ENCODE measurements at regions not wholly inside any gene's neighbourhood (a gene's known extent, or its start where the extent isn't known, plus 50 kb on each side); places are given as distances from the start of the nearest gene placed in this dataset.

GRCh38 chr11:121961321-121961801, 154.7 kb downstream of the BLID start:
- Histone ChIP-seq H3K4me1 (replicated peaks; ENCODE audit: insufficient read depth) (peaks cover 11% of the 10 kb centered on the region), H3F3A (ENCODE audit: insufficient read depth, low read depth) (no peaks in the 10 kb centered on the region; the same call in 1 of the 2 replicates), H4K20me1 (ENCODE audit: insufficient read depth) (no peaks in the 10 kb centered on the region), H3K9me2 (ENCODE audit: insufficient read depth) (no peaks in the 10 kb centered on the region), H3K27me3 (ENCODE audit: insufficient read depth, low read depth) (no peaks in the 10 kb centered on the region), H3K9me3 (ENCODE audit: insufficient read depth, low read depth) (no peaks in the 10 kb centered on the region), H3K79me2 (ENCODE audit: low read depth) (no peaks in the 10 kb centered on the region), H3K27ac (no peak overlapping the region), H3K4me2 (no peak overlapping the region), H3K36me3 (ENCODE audit: low read depth) (no peaks in the 10 kb centered on the region), H3K4me3 (no peak overlapping the region), H2AFZ (no peak overlapping the region)
- BruUV-seq (replicated peaks): no TSS peak
- TF ChIP-seq EZH2 (IDR thresholded peaks at IDR 0.05; ENCODE audit: low read depth): no peak
- TF ChIP-seq CTCF (conservative IDR thresholded peaks at IDR 0.05): no peak
- ChIA-PET POLR2A (ENCODE audit: unreplicated experiment) (no interaction called here), CTCF (no interaction called here)
- intact Hi-C loops (cut with micrococcal nuclease; ENCODE audit: unreplicated experiment): no loop called here
- no peak for DNase-seq

- H3K79me2 ChIP-seq (ENCODE audit: low read depth): no peaks in the 10 kb centered on the region
- intact Hi-C loops (cut with micrococcal nuclease; ENCODE audit: unreplicated experiment): no loop called here
- H3K9me3 ChIP-seq (ENCODE audit: insufficient read depth, low read depth): no peaks in the 10 kb centered on the region
- ChIA-PET POLR2A (ENCODE audit: unreplicated experiment) (interaction anchor here (0.7 kb wide), 1 partner anchor 136 kb away, joined by 3 read pairs; no protein-coding TSS in a partner anchor), CTCF (no interaction called here)
- H3K4me1 ChIP-seq (replicated peaks; ENCODE audit: insufficient read depth): no peaks in the 10 kb centered on the region
- H2AFZ ChIP-seq: no peak overlapping the region
- H3K9me2 ChIP-seq (ENCODE audit: insufficient read depth): no peaks in the 10 kb centered on the region
- no peak for DNase-seq
- H3K4me2 ChIP-seq: no peak overlapping the region
- TF ChIP-seq CTCF (conservative IDR thresholded peaks at IDR 0.05) (no peak), EZH2 (IDR thresholded peaks at IDR 0.05; ENCODE audit: low read depth) (no peak)
- H3K36me3 ChIP-seq (ENCODE audit: low read depth): no peaks in the 10 kb centered on the region
- no peaks in the 10 kb centered on the region for H4K20me1 ChIP-seq (ENCODE audit: insufficient read depth)
- BruUV-seq (replicated peaks): no TSS peak
- no peaks in the 10 kb centered on the region for H3F3A ChIP-seq (ENCODE audit: insufficient read depth, low read depth)
- no peak overlapping the region for H3K4me3 ChIP-seq
- H3K27me3 ChIP-seq (ENCODE audit: insufficient read depth, low read depth): no peaks in the 10 kb centered on the region
- no peak overlapping the region for H3K27ac ChIP-seq
Observed at GRCh38 chr11:121958971-121959325, 157.1 kb downstream of the BLID start.

DNA sequence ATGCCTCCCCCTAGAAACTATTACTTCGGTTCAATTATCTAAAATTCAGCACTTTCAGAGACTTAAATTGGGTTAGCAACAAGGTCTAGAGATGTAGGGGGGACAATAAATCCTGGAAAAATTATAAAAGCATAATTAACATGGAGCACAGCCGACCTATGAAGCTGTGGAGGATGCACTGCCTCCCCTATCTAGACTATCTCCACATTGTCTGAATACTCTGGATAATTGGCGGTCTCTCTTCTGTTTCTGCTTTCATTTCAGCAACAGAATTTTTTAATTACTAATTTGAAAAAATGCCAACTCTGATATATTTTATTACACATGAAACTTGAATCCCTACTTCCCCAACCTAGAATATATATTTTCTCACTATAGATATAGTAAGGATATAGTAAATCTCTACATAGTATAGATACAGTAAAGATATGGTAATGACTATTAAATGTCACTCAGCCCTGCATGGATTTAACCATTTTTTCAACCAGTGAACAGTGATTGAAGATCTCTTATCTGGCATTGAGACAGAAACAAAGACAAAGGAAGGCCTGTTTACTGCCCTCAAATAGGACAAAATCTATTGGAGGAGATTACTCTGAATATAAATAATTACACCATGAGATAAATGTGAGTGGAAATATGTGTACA, 157.6 kb downstream of the BLID start:
- Histone ChIP-seq H3K9me2 (ENCODE audit: insufficient read depth) (no peaks in the 10 kb centered on the region), H3K27ac (no peak overlapping the region), H3K36me3 (ENCODE audit: low read depth) (no peaks in the 10 kb centered on the region), H3K4me2 (no peak overlapping the region), H3K9me3 (ENCODE audit: insufficient read depth, low read depth) (no peaks in the 10 kb centered on the region), H3K27me3 (ENCODE audit: insufficient read depth, low read depth) (no peaks in the 10 kb centered on the region), H4K20me1 (ENCODE audit: insufficient read depth) (no peaks in the 10 kb centered on the region), H2AFZ (no peak overlapping the region), H3K4me1 (replicated peaks; ENCODE audit: insufficient read depth) (no peaks in the 10 kb centered on the region), H3K4me3 (no peak overlapping the region), H3F3A (ENCODE audit: insufficient read depth, low read depth) (no peaks in the 10 kb centered on the region), H3K79me2 (ENCODE audit: low read depth) (no peaks in the 10 kb centered on the region)
- no peak for DNase-seq
- POLR2A ChIA-PET (ENCODE audit: unreplicated experiment): interaction anchor here (0.7 kb wide), 1 partner anchor 137 kb away, joined by 3 read pairs; no protein-coding TSS in a partner anchor
- CTCF ChIA-PET: no interaction called here
- intact Hi-C loops (cut with micrococcal nuclease; ENCODE audit: unreplicated experiment): no loop called here
- no TSS peak for BruUV-seq (replicated peaks)
- no peak for TF ChIP-seq CTCF (conservative IDR thresholded peaks at IDR 0.05)
- TF ChIP-seq EZH2 (IDR thresholded peaks at IDR 0.05; ENCODE audit: low read depth): no peak
